Skeletal muscle tissue (tissue), 3 donors: ENCODE measurements at regions not wholly inside any gene's neighbourhood (a gene's known extent, or its start where the extent isn't known, plus 50 kb on each side); places are given as distances from the start of the nearest gene placed in this dataset.

Source experiments
- H3K27ac ChIP-seq: one replicate; pipeline ENCODE4 v1.7.0; 2013; ENCODE audit warnings: mild to moderate bottlenecking, low read depth, low read length, inconsistent platforms
- H3K27me3 ChIP-seq, 3 donors: one replicate each; pipeline ENCODE4 v1.7.0; 2013; ENCODE audit warnings: low read length in 3 of 3; ENCODE audit not compliant: control insufficient read depth in 3 of 3, insufficient read depth in 3 of 3
- H3K36me3 ChIP-seq, 3 donors: one replicate each; pipeline ENCODE4 v1.7.0; 2013; ENCODE audit warnings: low read length in 3 of 3; ENCODE audit not compliant: control insufficient read depth in 3 of 3, insufficient read depth in 3 of 3
- H3K4me1 ChIP-seq, 3 donors: one replicate each; pipeline ENCODE4 v1.7.0; 2013; ENCODE audit warnings: low read length in 3 of 3, mild to moderate bottlenecking in 3 of 3; ENCODE audit not compliant: control insufficient read depth in 3 of 3, insufficient read depth in 3 of 3
- H3K4me3 ChIP-seq, 3 donors: one replicate each; pipeline ENCODE4 v1.7.0; 2013; ENCODE audit warnings: low read length in 3 of 3
- H3K9ac ChIP-seq, 3 donors: one replicate each; pipeline ENCODE4 v1.7.0; 2013; ENCODE audit warnings: low read length in 3 of 3, mild to moderate bottlenecking in 3 of 3, moderate library complexity in 2 of 3, low read depth in 1 of 3
- H3K9me3 ChIP-seq, 3 donors: one replicate each; pipeline ENCODE4 v1.7.0; 2013; ENCODE audit warnings: low read length in 3 of 3; ENCODE audit not compliant: control insufficient read depth in 3 of 3
- donor health status: Osteomylitis.

GRCh38 chr4:89413518-89413917, 105.9 kb upstream of the GPRIN3 start:
- Histone ChIP-seq H3K36me3 (no peaks in the 10 kb centered on the region), H3K27me3 (no peaks in the 10 kb centered on the region), H3K4me1 (peaks cover 0 to 4% (median 0%) of the 10 kb centered on the region in 3 donors), H3K4me3 (no peak overlapping the region), H3K9ac (no peak overlapping the region), H3K27ac (no peak overlapping the region), H3K9me3 (no peaks in the 10 kb centered on the region)

- Histone ChIP-seq H3K4me3 (no peak overlapping the region), H3K27ac (peak overlapping the region; percentile 0), H3K36me3 (no peaks in the 10 kb centered on the region), H3K9ac (no peak overlapping the region), H3K27me3 (no peaks in the 10 kb centered on the region), H3K9me3 (no peaks in the 10 kb centered on the region), H3K4me1 (peaks cover 0 to 4% (median 0%) of the 10 kb centered on the region in 3 donors)
These were observed 104.1 kb upstream of the GPRIN3 start for GRCh38 chr4:89411539-89412309.

- H3K9me3 ChIP-seq, result no peaks in the 10 kb centered on the region
- peaks cover 0 to 4% (median 0%) of the 10 kb centered on the region in 3 donors for H3K4me1 ChIP-seq
- no peaks in the 10 kb centered on the region for H3K36me3 ChIP-seq
- no peak overlapping the region for H3K27ac ChIP-seq
- no peak overlapping the region for H3K9ac ChIP-seq
- no peaks in the 10 kb centered on the region for H3K27me3 ChIP-seq
- no peak overlapping the region for H3K4me3 ChIP-seq
These were observed 103.1 kb upstream of the GPRIN3 start for GRCh38 chr4:89410687-89411086.

- no peak overlapping the region for H3K27ac ChIP-seq
- H3K9me3 ChIP-seq, result no peaks in the 10 kb centered on the region
- H3K27me3 ChIP-seq, result no peaks in the 10 kb centered on the region
- H3K4me3 ChIP-seq, result no peak overlapping the region
- no peaks in the 10 kb centered on the region for H3K4me1 ChIP-seq
- H3K9ac ChIP-seq, result no peak overlapping the region
- no peaks in the 10 kb centered on the region for H3K36me3 ChIP-seq
These were observed 96.9 kb upstream of the GPRIN3 start for GRCh38 chr4:89404530-89404929.

- no peaks in the 10 kb centered on the region for H3K27me3 ChIP-seq
- H3K9me3 ChIP-seq, result no peaks in the 10 kb centered on the region
- no peak overlapping the region for H3K27ac ChIP-seq
- no peak overlapping the region for H3K9ac ChIP-seq
- H3K36me3 ChIP-seq, result no peaks in the 10 kb centered on the region
- no peaks in the 10 kb centered on the region for H3K4me1 ChIP-seq
- H3K4me3 ChIP-seq, result no peak overlapping the region
These were observed 96.2 kb upstream of the GPRIN3 start for GRCh38 chr4:89403826-89404225.

GRCh38 chr4:89400287-89401035, 92.9 kb upstream of the GPRIN3 start:
- no peaks in the 10 kb centered on the region for H3K36me3 ChIP-seq
- H3K4me1 ChIP-seq, result no peaks in the 10 kb centered on the region
- H3K9me3 ChIP-seq, result no peaks in the 10 kb centered on the region
- no peak overlapping the region for H3K4me3 ChIP-seq
- H3K27ac ChIP-seq, result no peak overlapping the region
- peaks cover 0 to 2% (median 0%) of the 10 kb centered on the region in 3 donors for H3K27me3 ChIP-seq
- H3K9ac ChIP-seq, result no peak overlapping the region

- peaks cover 0 to 2% (median 0%) of the 10 kb centered on the region in 3 donors for H3K27me3 ChIP-seq
- no peak overlapping the region for H3K27ac ChIP-seq
- no peak overlapping the region for H3K4me3 ChIP-seq
- no peak overlapping the region for H3K9ac ChIP-seq
- no peaks in the 10 kb centered on the region for H3K4me1 ChIP-seq
- no peaks in the 10 kb centered on the region for H3K9me3 ChIP-seq
- no peaks in the 10 kb centered on the region for H3K36me3 ChIP-seq
These were observed 91.0 kb upstream of the GPRIN3 start for GRCh38 chr4:89398644-89399043.

- H3K27ac ChIP-seq, result no peak overlapping the region
These were observed 90.5 kb upstream of the GPRIN3 start for GRCh38 chr4:89398146-89398545.

GRCh38 chr4:89397441-89397840, 89.8 kb upstream of the GPRIN3 start:
- Histone ChIP-seq H3K4me1 (no peaks in the 10 kb centered on the region), H3K27me3 (peaks cover 0 to 2% (median 0%) of the 10 kb centered on the region in 3 donors), H3K36me3 (no peaks in the 10 kb centered on the region), H3K27ac (no peak overlapping the region), H3K4me3 (no peak overlapping the region), H3K9ac (no peak overlapping the region), H3K9me3 (no peaks in the 10 kb centered on the region)

More at GRCh38 chr4:89398146-89398545, 90.5 kb upstream of the GPRIN3 start:
- H3K9ac ChIP-seq, result no peak overlapping the region
- H3K27me3 ChIP-seq, result peaks cover 0 to 2% (median 0%) of the 10 kb centered on the region in 3 donors
- H3K4me3 ChIP-seq, result no peak overlapping the region
- no peaks in the 10 kb centered on the region for H3K9me3 ChIP-seq
- H3K36me3 ChIP-seq, result no peaks in the 10 kb centered on the region
- no peaks in the 10 kb centered on the region for H3K4me1 ChIP-seq

GRCh38 chr4:89382439-89382838, 74.8 kb upstream of the GPRIN3 start:
- Histone ChIP-seq H3K4me1 (no peaks in the 10 kb centered on the region), H3K4me3 (no peak overlapping the region), H3K9me3 (no peaks in the 10 kb centered on the region), H3K27me3 (no peaks in the 10 kb centered on the region), H3K36me3 (no peaks in the 10 kb centered on the region), H3K27ac (no peak overlapping the region), H3K9ac (no peak overlapping the region)
